GM18505 (cell line): ENCODE measurements at regions not wholly inside any gene's neighbourhood (a gene's known extent, or its start where the extent isn't known, plus 50 kb on each side); places are given as distances from the start of the nearest gene placed in this dataset.
"Not testable (repeated sequence)": the region's sequence is repeated elsewhere in the genome, so short reads cannot be mapped to it uniquely, and the experiment has no call there.

Experiments
- ATAC-seq: cut with Tn5 transposase; IDR thresholded peaks from one replicate; pipeline ENCODE4 v1.9.1; 2021; ENCODE audit not compliant: unreplicated experiment
- POLR2A ChIP-seq: IDR thresholded peaks from 4 replicates; pipeline ENCODE4 v1.6.1; 2011; ENCODE audit warnings: borderline replicate concordance; ENCODE audit not compliant: insufficient read depth, insufficient read length; ENCODE audit errors: extremely low read depth

DNA sequence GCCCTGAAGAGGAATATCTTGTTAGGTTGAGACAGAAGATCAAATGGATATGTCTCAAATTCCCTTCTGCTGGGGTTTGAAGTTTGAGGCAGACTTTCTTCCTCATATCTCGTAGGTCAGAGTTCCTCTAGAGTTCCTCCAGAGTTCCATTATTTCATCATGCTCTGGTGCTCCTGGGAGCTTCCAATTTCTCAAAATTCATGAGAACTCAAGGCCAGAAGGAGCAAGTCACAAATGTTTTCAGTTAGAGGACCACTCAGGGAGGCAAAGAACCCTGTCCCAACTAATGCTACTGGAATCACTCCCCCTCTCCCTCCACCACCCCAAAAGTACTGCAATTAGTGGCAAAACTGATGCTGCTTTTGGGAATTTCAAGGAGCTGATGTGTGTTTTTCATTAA, 115.7 kb upstream of the RBMS1 start:
- ATAC-seq: no peak
- no peak for TF ChIP-seq POLR2A

GRCh38 chr2:160610041-160610440, 116.4 kb upstream of the RBMS1 start:
- TF ChIP-seq POLR2A: no peak
- ATAC-seq: no peak

DNA sequence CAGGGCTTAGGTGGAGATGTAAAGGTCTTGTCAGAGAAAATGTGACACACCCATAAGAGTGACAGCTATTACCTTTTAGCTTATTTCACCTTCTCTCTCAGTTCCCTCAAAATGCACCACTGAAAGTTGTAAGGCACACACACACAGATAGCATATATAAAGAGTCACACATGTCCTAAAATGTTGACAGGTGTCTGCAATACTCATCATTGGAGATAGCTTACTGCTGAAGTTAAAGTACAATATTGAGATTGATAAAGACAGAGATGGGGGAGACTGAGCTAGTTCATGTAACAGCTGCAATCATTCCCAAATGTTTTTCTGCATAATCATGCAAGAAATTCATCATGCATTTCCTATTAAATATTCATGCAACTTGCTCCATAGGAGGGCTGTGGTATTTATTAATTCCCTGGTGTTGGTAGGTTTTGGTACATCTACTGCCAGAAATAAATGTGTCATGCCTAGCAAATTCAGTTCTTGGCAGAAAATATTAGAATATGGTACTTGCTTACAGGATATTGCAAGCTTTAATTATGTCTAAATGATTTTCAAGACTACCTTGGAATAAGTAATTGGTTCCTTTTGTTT, 118.8 kb upstream of the RBMS1 start:
- TF ChIP-seq POLR2A: no peak
- ATAC-seq: no peak

- no peak for TF ChIP-seq POLR2A
These were observed 120.0 kb upstream of the RBMS1 start for GRCh38 chr2:160613466-160614153.

GRCh38 chr2:160614391-160614790, 120.8 kb upstream of the RBMS1 start:
- no peak for TF ChIP-seq POLR2A
- no peak for ATAC-seq

More at GRCh38 chr2:160613466-160614153, 120.0 kb upstream of the RBMS1 start:
- no peak for ATAC-seq

DNA sequence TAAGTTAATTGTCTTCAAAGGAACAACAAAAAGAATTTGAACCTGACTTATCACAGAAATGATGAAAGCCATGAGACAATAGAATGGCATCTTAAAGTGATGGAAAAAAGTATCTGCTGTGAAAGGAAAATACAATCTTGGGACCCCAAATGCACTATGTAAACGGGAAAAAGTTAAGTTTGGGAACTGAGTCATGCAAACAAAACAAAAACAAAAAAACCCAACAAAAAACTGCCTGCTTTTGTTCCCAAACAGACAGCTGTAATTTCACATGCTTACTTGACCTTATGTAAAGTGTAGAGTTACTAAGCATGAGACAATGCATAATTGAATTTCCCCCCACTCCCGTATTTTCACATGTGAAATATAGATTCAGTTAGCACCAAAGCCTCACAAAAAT, 122.1 kb upstream of the RBMS1 start:
- no peak for TF ChIP-seq POLR2A
- no peak for ATAC-seq

GRCh38 chr2:160616149-160616548, 122.5 kb upstream of the RBMS1 start:
- no peak for TF ChIP-seq POLR2A
- ATAC-seq: no peak

GRCh38 chr2:160621748-160622147, 128.1 kb upstream of the RBMS1 start:
- no peak for ATAC-seq

DNA sequence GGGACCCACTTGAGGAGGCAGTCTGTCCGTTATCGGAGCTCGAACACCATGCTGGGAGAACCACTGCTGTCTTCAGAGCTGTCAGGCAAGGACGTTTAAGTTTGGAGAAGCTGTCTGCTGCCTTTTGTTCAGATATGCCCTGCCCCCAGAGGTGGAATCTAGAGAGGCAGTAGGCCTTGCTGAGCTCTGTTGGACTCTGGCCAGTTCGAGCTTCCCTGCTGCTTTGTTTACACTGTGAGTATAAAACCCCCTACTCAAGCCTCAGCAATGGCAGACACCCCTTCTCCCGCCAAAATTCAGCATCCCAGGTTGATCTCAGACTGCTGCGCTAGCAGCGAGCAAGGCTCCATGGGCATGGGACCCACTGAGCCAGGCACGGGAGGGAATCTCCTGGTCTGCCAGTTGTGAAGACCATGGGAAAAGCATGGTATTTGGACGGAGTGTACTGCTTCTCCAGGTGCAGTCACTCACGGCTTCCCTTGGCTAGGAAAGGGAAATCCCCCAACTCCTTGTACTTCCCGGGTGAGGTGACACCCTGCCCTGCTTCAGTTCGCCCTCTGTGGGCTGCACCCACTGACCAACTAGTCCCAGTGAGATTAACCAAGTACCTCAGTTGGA, 134.5 kb upstream of the RBMS1 start:
- not testable (repeated sequence) for ATAC-seq

More at GRCh38 chr2:160621748-160622147, 128.1 kb upstream of the RBMS1 start:
- TF ChIP-seq POLR2A: no peak

- TF ChIP-seq POLR2A: no peak
- ATAC-seq: no peak
These were observed 135.2 kb upstream of the RBMS1 start for GRCh38 chr2:160628811-160629210.

GRCh38 chr2:160630801-160631590, 137.4 kb upstream of the RBMS1 start:
- ATAC-seq: no peak
- no peak for TF ChIP-seq POLR2A

DNA sequence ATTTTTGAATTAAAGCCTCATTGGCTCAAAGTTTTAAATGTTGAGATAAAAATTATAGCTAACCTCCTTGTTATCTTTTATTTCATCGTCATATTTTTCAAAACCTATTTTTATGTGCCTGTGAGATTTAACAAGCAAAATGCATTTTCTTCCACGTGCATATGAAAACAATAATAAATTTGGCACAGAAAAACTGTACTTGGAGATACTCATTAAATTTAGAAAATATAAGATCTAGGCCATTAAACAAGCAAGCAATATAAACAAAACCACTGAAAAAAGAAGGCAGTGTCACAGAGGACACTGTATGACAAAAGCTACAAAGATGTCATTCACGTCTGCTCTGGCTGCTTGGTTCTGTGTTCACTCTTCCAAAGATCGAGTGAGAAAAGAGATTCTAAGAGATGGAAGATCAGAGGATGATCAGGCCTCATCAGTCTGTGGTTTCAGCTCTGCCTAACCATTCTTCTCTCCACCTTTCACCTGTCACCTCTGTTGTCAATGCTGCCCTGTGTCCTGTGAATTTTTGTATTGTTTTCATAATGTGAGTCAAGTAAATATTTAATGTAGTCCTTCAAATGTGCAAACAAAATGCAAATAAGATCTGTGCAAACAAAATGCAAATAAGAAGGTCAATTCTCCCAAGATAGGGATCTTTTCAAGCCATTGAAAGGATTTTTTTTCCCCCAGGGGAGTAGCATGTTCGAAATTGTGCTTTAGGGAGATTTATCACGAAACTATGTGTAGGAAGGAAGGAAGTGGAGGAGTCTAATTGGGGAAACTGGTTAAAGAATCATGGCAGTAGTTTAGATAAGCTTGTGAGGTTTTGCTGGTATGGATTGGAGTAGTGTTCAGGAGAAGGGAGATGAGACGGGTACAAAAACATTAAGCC, 138.7 kb upstream of the RBMS1 start:
- no peak for TF ChIP-seq POLR2A
- no peak for ATAC-seq

DNA sequence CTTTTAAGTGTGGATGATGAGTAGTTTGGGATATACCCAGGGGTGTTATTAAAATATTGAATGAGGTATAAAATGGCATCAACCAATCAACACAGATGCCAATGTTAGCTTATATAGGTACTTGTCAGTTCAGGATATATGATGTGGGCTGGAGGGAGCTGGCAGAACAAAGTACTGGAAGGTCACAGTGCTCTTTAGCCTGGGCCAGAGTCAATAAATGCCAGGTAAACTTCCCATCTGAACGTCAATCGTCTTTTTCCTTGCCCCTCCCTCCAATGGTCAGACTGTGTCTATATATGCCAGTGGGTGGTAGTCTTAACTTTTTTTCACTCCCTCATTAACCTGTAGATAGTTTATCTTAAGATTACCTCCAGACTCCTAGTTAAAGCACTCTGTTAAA, 140.8 kb upstream of the RBMS1 start:
- no peak for ATAC-seq
- TF ChIP-seq POLR2A: no peak
